Cardiac septum (tissue), 1 donor: ENCODE measurements at regions not wholly inside any gene's neighbourhood (a gene's known extent, or its start where the extent isn't known, plus 50 kb on each side); places are given as distances from the start of the nearest gene placed in this dataset.

Source experiments
- DNase-seq: peaks from one replicate; pipeline ENCODE4 v3.0.0-alpha.2; 2020; ENCODE audit warnings: low spot score
- intact Hi-C: fragments of 100-400 bp; cut with DNase I; formaldehyde crosslinking; loops from one replicate; pipeline ENCODE4 v1.14.0; 2022
- donor health status: DM: no; HTN: no; CAD: no.

DNA sequence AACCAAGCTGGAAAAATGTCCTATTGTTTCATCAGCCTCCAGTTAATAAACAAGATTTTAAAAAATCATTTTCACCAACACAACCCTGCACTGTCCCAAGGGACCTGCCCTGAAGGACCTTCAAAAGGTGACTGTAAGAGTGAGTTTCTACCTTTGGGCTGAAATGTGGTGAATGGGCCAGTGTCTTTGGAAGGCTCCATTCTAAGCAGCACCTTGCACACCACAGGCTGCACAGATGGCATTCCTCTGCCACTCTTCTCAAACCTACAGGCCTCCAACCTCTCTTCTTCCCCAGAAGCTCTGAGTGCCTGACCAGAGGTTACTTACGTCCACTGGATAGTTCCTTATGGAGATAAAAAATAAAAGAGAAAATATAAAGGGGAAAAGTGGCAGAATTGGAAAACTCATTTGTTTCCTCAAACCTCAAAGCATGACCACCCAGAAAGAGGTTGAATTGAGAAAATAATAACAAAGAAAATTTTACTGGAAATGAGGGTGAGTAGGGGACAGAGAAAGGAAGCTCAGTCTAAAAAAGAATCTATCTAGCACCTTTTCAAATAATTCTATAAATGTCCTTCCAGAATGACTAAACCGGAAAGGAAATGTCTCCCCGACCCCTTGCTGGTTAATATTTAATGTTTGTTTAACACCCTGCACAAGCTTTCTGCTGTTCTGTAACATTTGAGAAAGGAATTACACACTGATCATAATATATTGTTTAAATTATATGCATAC, 175.7 kb downstream of the METTL4 start:
- DNase-seq: no peak
- intact Hi-C loops: no loop called here

DNA sequence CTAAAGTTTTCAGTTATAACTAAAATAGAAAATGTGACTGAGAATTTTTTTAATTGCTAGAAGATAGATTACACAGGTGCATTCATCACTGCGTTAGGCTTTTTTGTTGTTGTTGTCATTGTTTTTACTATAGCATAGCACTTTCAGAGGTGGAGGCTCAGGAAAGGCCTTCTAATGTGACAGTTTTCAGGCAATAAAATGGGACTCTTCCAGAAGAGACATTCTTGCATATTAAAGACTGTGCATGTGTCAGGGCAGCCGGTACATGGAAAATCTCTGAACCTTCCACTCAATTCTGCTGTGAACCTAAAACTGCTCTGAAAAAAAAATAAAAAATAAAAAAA, 175.2 kb downstream of the METTL4 start:
- no peak for DNase-seq
- intact Hi-C loops: no loop called here

GRCh38 chr18:2400701-2401196, 170.6 kb downstream of the METTL4 start:
- intact Hi-C loops: no loop called here

GRCh38 chr18:2402084-2402483, 169.2 kb downstream of the METTL4 start:
- DNase-seq: no peak
- intact Hi-C loops: no loop called here

More at GRCh38 chr18:2400701-2401196, 170.6 kb downstream of the METTL4 start:
- no peak for DNase-seq

- DNase-seq: no peak
- intact Hi-C loops: no loop called here
Observed at GRCh38 chr18:2406544-2406943, 164.8 kb downstream of the METTL4 start.

- DNase-seq: no peak
- intact Hi-C loops: no loop called here
Observed at GRCh38 chr18:2407961-2408360, 163.3 kb downstream of the METTL4 start.

DNA sequence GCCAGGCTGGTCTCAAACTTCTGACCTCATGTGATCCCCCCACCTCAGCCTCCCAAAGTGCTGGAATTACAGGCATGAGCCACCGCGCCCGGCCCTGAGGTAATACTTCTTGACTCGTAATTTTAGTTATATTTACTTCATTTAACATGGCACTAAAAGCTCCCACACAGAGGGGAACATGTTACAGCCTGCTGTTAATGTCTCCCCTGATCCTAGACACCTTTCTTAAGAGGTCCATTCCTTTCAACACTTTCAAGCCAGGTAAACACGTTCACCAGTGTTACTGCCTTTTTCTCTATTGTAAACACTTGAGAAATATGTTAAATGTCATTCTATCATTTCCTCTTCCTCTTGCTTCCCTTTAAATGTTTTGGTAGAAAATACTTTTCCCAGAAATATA, 161.4 kb downstream of the METTL4 start:
- DNase-seq: no peak
- intact Hi-C loops: no loop called here

- no peak for DNase-seq
- intact Hi-C loops: no loop called here
Observed at GRCh38 chr18:2410688-2411087, 160.6 kb downstream of the METTL4 start.

- intact Hi-C loops: no loop called here
- no peak for DNase-seq
Observed at GRCh38 chr18:2411381-2411960, 159.8 kb downstream of the METTL4 start.

GRCh38 chr18:2412281-2412680, 159.0 kb downstream of the METTL4 start:
- intact Hi-C loops: no loop called here

GRCh38 chr18:2412996-2413751, 158.1 kb downstream of the METTL4 start:
- DNase-seq: no peak
- intact Hi-C loops: no loop called here

More at GRCh38 chr18:2412281-2412680, 159.0 kb downstream of the METTL4 start:
- no peak for DNase-seq

DNA sequence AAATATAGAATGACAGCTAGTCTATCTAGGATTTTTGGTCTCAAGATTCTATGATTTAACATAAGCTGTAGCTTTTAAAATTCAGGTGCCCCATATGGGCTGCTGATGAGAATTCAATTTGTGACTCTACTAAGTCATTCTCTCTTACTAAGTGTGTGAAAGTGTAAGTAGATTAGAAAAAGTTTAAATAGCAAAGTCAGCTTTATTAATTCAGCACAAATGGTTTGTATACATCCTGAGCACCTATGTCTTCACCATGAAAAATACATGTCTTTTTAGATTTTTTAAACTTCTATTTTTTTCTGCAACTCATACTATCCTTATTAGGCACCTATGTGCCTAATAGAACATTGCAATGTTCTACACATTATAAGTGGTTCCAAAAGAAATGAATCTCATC, 157.1 kb downstream of the METTL4 start:
- DNase-seq: no peak

DNA sequence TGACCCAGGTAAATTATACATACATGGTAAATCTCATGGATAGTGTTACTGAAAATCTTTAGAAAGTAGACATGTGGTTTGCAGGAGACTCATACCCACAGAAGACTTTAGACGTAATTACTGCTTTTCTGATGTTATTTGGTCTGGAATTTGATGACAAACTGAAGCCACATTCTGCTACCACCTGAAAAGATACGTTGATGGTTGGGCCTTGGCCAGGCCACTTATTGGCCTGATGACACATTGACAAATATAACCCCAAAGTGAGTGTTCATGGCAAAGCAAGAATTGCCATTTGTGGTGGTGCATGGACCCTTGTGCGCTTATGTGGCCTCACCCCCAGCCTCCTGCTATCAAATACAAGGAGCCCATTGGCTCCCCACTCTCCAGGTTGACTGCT, 155.6 kb downstream of the METTL4 start:
- no peak for DNase-seq
- intact Hi-C loops: no loop called here

More for the DNA sequence above, 157.1 kb downstream of the METTL4 start:
- intact Hi-C loops: no loop called here

DNA sequence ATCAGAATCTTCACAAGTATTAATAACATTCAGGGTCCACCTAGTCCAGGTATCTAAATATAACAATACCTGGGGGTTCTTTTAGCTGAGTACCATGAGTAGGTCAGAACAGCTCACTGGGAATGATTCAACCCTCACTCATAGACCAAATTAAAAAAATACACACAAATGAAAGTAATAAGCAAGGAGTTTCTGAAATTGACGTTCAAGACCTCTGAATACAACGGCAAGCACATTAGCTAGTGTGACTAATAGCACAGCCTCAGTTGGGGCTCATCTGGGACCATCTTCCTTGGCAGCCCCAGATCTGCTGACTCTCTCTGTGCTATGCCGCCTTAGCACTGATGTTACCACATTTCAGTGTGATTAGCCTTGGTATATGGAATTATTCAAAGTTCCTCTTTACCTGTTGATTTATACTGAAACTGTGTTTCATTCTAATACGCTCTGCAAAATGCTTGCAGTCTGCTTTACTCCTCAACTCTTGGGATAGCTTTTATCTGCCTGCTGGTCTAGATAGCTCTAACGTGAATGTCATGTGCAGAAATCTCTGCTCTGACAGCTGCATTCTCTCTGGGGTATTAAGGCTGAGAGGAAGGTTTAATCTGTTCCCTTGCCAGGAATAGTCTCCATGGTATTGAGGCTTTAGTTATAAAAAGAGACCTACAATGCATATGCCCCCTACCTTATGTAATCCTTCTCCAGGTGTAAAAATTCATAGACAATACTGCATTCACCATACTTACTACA, 153.3 kb downstream of the METTL4 start:
- no peak for DNase-seq
- intact Hi-C loops: no loop called here

- no peak for DNase-seq
- intact Hi-C loops: no loop called here
Observed at GRCh38 chr18:2420367-2420766, 150.9 kb downstream of the METTL4 start.

GRCh38 chr18:2423761-2424160, 147.5 kb downstream of the METTL4 start:
- intact Hi-C loops: no loop called here
- no peak for DNase-seq

GRCh38 chr18:2424420-2424819, 146.9 kb downstream of the METTL4 start:
- intact Hi-C loops: no loop called here
- DNase-seq: no peak

- intact Hi-C loops: no loop called here
- no peak for DNase-seq
Observed at GRCh38 chr18:2425426-2426317, 145.6 kb downstream of the METTL4 start.

- DNase-seq: no peak
- intact Hi-C loops: no loop called here
Observed at GRCh38 chr18:2430191-2430590, 141.1 kb downstream of the METTL4 start.
